Fibroblast of lung (primary cell): ENCODE measurements at regions not wholly inside any gene's neighbourhood (a gene's known extent, or its start where the extent isn't known, plus 50 kb on each side); places are given as distances from the start of the nearest gene placed in this dataset.

Experiments used
- EZH2 ChIP-seq: IDR thresholded peaks from 2 replicates; pipeline ENCODE4 v1.5.1; 2012; ENCODE audit warnings: low read length, control low read depth, mild to moderate bottlenecking; ENCODE audit errors: missing control alignments
- TF ChIP-seq, protein P1 (sequence below), 2 donors: IDR thresholded peaks in 1 of 2; conservative IDR thresholded peaks in 1 of 2; 1 replicate in 1 of 2; 2 replicates in 1 of 2; pipeline ENCODE4 v1.5.1; 2011 to 2012; ENCODE audit warnings: low read length in 2 of 2, control low read depth in 1 of 2, inconsistent platforms in 1 of 2, low read depth in 1 of 2, mild to moderate bottlenecking in 1 of 2

DNA sequence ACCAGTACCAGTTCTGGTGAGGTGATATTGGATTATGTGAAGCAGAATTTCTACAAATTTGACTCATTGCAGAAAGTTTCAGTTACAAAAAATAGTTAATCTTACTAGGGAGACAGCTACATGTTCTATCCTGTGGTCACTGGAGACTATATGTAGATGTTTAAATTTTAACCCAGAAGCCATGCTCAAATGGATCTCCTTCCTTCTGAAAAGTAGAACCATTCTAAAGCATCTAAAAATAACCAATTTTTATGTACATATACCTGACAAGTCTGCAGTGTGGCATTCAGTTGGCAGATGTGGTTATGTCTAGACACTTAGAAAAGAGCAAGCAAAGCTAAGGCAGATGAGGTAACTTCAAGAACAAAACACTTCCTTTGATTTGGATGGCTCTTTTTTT lies 65.5 kb upstream of the POU4F3 start:
- TF ChIP-seq, protein P1, sequence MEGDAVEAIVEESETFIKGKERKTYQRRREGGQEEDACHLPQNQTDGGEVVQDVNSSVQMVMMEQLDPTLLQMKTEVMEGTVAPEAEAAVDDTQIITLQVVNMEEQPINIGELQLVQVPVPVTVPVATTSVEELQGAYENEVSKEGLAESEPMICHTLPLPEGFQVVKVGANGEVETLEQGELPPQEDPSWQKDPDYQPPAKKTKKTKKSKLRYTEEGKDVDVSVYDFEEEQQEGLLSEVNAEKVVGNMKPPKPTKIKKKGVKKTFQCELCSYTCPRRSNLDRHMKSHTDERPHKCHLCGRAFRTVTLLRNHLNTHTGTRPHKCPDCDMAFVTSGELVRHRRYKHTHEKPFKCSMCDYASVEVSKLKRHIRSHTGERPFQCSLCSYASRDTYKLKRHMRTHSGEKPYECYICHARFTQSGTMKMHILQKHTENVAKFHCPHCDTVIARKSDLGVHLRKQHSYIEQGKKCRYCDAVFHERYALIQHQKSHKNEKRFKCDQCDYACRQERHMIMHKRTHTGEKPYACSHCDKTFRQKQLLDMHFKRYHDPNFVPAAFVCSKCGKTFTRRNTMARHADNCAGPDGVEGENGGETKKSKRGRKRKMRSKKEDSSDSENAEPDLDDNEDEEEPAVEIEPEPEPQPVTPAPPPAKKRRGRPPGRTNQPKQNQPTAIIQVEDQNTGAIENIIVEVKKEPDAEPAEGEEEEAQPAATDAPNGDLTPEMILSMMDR (conservative IDR thresholded peaks at IDR 0.05 in 1 of 2, IDR thresholded peaks at IDR 0.05 in 1 of 2; ENCODE audit: low read depth in 1 of 2, low read length in 2 of 2), result no peak
- TF ChIP-seq EZH2, result no peak
